GM12892 (cell line): ENCODE measurements at regions not wholly inside any gene's neighbourhood (a gene's known extent, or its start where the extent isn't known, plus 50 kb on each side); places are given as distances from the start of the nearest gene placed in this dataset.

ENCODE experiments used
- POLR2A ChIP-seq: IDR thresholded peaks from 2 replicates; pipeline ENCODE4 v1.6.1; 2011; ENCODE audit warnings: low read depth, low read length, control low read depth
- POLR2AphosphoS5 ChIP-seq: IDR thresholded peaks from 2 replicates; pipeline ENCODE4 v1.6.1; 2011; ENCODE audit warnings: low read depth, low read length, control low read depth

DNA sequence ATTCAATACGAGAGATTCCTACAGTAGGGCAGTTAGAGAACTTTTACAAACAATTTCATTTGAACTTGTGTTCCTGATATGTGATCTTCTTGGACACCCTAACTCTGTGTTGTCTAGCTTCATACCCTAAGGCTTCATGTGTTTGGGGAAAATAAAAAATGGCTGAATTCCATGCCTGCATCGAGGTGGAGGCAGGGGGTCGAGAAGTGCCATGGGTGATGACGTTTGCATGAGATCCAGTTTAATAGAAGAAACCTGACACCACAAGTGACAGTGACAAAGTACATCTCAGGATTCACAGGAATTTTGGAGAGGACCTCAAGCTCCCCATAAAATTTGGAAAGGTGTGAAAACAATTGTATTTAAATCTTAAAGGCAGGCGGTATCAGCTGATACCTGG, 169.2 kb upstream of the NABP1 start:
- TF ChIP-seq POLR2A (no peak), POLR2AphosphoS5 (no peak)
